Right lobe of liver (tissue), 4 donors: ENCODE measurements at regions not wholly inside any gene's neighbourhood (a gene's known extent, or its start where the extent isn't known, plus 50 kb on each side); places are given as distances from the start of the nearest gene placed in this dataset.

Experiments used
- CTCF ChIP-seq, 4 donors: fragments of 200-600 bp in 3 of 4; fragments of 450-650 bp in 1 of 4; IDR thresholded peaks; one replicate each; pipeline versions ENCODE4 v1.5.1 to v1.8.0; 2016 to 2022; ENCODE audit warnings: antibody characterized with exemption in 4 of 4, mild to moderate bottlenecking in 2 of 4
- POLR2A ChIP-seq: fragments of 450-650 bp; IDR thresholded peaks from one replicate; pipeline ENCODE4 v1.6.1; 2017; ENCODE audit warnings: antibody characterized with exemption, mild to moderate bottlenecking
- donor health status: DM: no; HTN: no; CAD: no.
- donor health status: DM: no; HTN: no; CAD: no.
- donor health status: DM: no; HTN: yes; CAD: no.

DNA sequence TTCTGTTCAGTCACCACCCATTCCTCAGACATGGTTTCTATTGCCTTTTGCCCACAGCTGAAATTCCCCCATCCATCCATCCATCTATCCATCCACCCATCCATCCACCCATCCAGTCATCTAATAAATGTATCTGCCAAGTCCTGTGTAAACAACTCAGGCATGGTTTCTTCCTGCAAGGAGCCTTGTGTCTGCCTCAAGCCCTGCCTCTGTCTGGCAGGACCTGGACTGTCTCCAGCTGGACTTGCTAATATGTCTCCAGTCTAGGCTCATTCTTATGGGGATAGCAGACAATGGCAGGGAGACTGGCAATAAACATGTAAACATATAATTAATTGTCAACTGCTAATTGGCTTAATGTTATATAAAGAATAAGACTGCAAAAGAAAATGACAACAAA lies 64.7 kb upstream of the AMPD3 start:
- TF ChIP-seq POLR2A (no peak), CTCF (IDR thresholded peaks at IDR 0.05) (no peak)
